ENCODE measurements at regions not wholly inside any gene's neighbourhood (a gene's known extent, or its start where the extent isn't known, plus 50 kb on each side); places are given as distances from the start of the nearest gene placed in this dataset.

GRCh38 chr7:101724957-101725356 is 92.5 kb upstream of the CUX1 start:
- no peak overlapping the region for H3K9ac ChIP-seq (ENCODE audit: low read depth, low read length, poor library complexity)
- whole genome bisulfite sequencing, 2 donors (ENCODE audit: extremely low coverage in 2 of 2, insufficient read length in 2 of 2, insufficient replicate concordance in 1 of 2), result no CpG with 5 or more reads among the region's 9 CpGs
- peaks cover 0 to 8% (median 0%) of the 10 kb centered on the region in 3 experiments for H3K27me3 ChIP-seq (ENCODE audit: control insufficient read depth in 3 of 3, insufficient read depth in 3 of 3, low read depth in 1 of 3, low read length in 3 of 3)

GRCh38 chr7:101725921-101726320 is 91.5 kb upstream of the CUX1 start:
- H3K4me2 ChIP-seq (ENCODE audit: insufficient read depth, low read length, poor library complexity, severe bottlenecking), result no peak overlapping the region
- H3K4ac ChIP-seq (ENCODE audit: low read length), result no peak overlapping the region
- H4K8ac ChIP-seq (ENCODE audit: low read depth, low read length), result no peak overlapping the region
- no peak overlapping the region for H3K9ac ChIP-seq (ENCODE audit: low read depth, low read length, poor library complexity)
- H3K79me1 ChIP-seq (ENCODE audit: low read depth, low read length), result no peaks in the 10 kb centered on the region
- H3K23ac ChIP-seq (ENCODE audit: low read depth, low read length, poor library complexity), result no peak overlapping the region
- no peak for DNase-seq (ENCODE audit: low spot score)
- H2BK12ac ChIP-seq (ENCODE audit: low read length), result no peak overlapping the region
- peak overlapping the region; percentile 91 for H2AK5ac ChIP-seq (ENCODE audit: low read depth, low read length)
- no peak overlapping the region for H3K27ac ChIP-seq (replicated peaks; ENCODE audit: low read length)
- no peak overlapping the region for H3K4me3 ChIP-seq (ENCODE audit: low read length in 2 of 2)
- H2BK15ac ChIP-seq (ENCODE audit: low read length), result peak overlapping the region; percentile 69
- H3K27me3 ChIP-seq (ENCODE audit: control insufficient read depth in 3 of 3, insufficient read depth in 3 of 3, low read depth in 1 of 3, low read length in 3 of 3), result peaks cover 0 to 8% (median 0%) of the 10 kb centered on the region in 3 experiments
- peak overlapping the region; percentile 41 for H2BK120ac ChIP-seq (ENCODE audit: low read depth, low read length)
- no peak overlapping the region for H3K18ac ChIP-seq (ENCODE audit: low read length)
- H3K4me1 ChIP-seq (ENCODE audit: control insufficient read depth in 2 of 2, insufficient read depth in 1 of 2, low read depth in 1 of 2, low read length in 2 of 2), result peaks cover 0 to 4% of the 10 kb centered on the region in 2 donors
- no peak overlapping the region for H4K91ac ChIP-seq (ENCODE audit: low read depth, low read length, poor library complexity)
- WGBS, 2 donors (ENCODE audit: extremely low coverage in 2 of 2, insufficient read length in 2 of 2, insufficient replicate concordance in 1 of 2), result no CpG with 5 or more reads among the region's 7 CpGs
- H3K9me3 ChIP-seq (replicated peaks in 1 of 2; ENCODE audit: control insufficient read depth in 2 of 2, insufficient read depth in 1 of 2, low read depth in 1 of 2, low read length in 2 of 2), result peaks cover 0 to 6% of the 10 kb centered on the region in 2 donors
- H3K36me3 ChIP-seq (replicated peaks in 1 of 2; ENCODE audit: control insufficient read depth in 2 of 2, insufficient read depth in 2 of 2, low read length in 2 of 2), result no peaks in the 10 kb centered on the region
- no peak overlapping the region for H2BK5ac ChIP-seq (ENCODE audit: low read length)
- H3K14ac ChIP-seq (ENCODE audit: low read length), result no peak overlapping the region
- H2AFZ ChIP-seq (ENCODE audit: low read length), result no peak overlapping the region

More at GRCh38 chr7:101724957-101725356, 92.5 kb upstream of the CUX1 start:
- no peak overlapping the region for H3K14ac ChIP-seq (ENCODE audit: low read length)
- H3K9me3 ChIP-seq (replicated peaks in 1 of 2; ENCODE audit: control insufficient read depth in 2 of 2, insufficient read depth in 1 of 2, low read depth in 1 of 2, low read length in 2 of 2), result peaks cover 0 to 6% of the 10 kb centered on the region in 2 donors
- peak overlapping the region; percentile 74 for H2AK5ac ChIP-seq (ENCODE audit: low read depth, low read length)
- no peaks in the 10 kb centered on the region for H3K79me1 ChIP-seq (ENCODE audit: low read depth, low read length)
- peaks cover 0 to 4% of the 10 kb centered on the region in 2 donors for H3K4me1 ChIP-seq (ENCODE audit: control insufficient read depth in 2 of 2, insufficient read depth in 1 of 2, low read depth in 1 of 2, low read length in 2 of 2)
- no peak for DNase-seq (ENCODE audit: low spot score)
- no peak overlapping the region for H3K27ac ChIP-seq (replicated peaks; ENCODE audit: low read length)
- H3K4me3 ChIP-seq (ENCODE audit: low read length in 2 of 2), result no peak overlapping the region
- H3K23ac ChIP-seq (ENCODE audit: low read depth, low read length, poor library complexity), result no peak overlapping the region
- no peak overlapping the region for H3K4me2 ChIP-seq (ENCODE audit: insufficient read depth, low read length, poor library complexity, severe bottlenecking)
- H3K18ac ChIP-seq (ENCODE audit: low read length), result peak overlapping the region; percentile 64
- peak overlapping the region; percentile 53 for H2BK5ac ChIP-seq (ENCODE audit: low read length)
- H3K4ac ChIP-seq (ENCODE audit: low read length), result no peak overlapping the region
- no peaks in the 10 kb centered on the region for H3K36me3 ChIP-seq (replicated peaks in 1 of 2; ENCODE audit: control insufficient read depth in 2 of 2, insufficient read depth in 2 of 2, low read length in 2 of 2)
- H4K8ac ChIP-seq (ENCODE audit: low read depth, low read length), result peak overlapping the region; percentile 82
- H4K91ac ChIP-seq (ENCODE audit: low read depth, low read length, poor library complexity), result no peak overlapping the region
- H2BK12ac ChIP-seq (ENCODE audit: low read length), result peak overlapping the region; percentile 73
- no peak overlapping the region for H2BK120ac ChIP-seq (ENCODE audit: low read depth, low read length)
- no peak overlapping the region for H2AFZ ChIP-seq (ENCODE audit: low read length)
- H2BK15ac ChIP-seq (ENCODE audit: low read length), result no peak overlapping the region

GRCh38 chr7:101727184-101727583 is 90.2 kb upstream of the CUX1 start:
- no peak overlapping the region for H3K27ac ChIP-seq (replicated peaks; ENCODE audit: low read length)
- no peaks in the 10 kb centered on the region for H3K79me1 ChIP-seq (ENCODE audit: low read depth, low read length)

GRCh38 chr7:101728128-101728527 is 89.3 kb upstream of the CUX1 start:
- H3K4me3 ChIP-seq (ENCODE audit: low read length in 2 of 2), result no peak overlapping the region
- no CpG with 5 or more reads among the region's 10 CpGs for WGBS, 2 donors (ENCODE audit: extremely low coverage in 2 of 2, insufficient read length in 2 of 2, insufficient replicate concordance in 1 of 2)
- no peak overlapping the region for H3K4ac ChIP-seq (ENCODE audit: low read length)
- no peak overlapping the region for H2AFZ ChIP-seq (ENCODE audit: low read length)
- H3K79me1 ChIP-seq (ENCODE audit: low read depth, low read length), result no peaks in the 10 kb centered on the region
- H3K23ac ChIP-seq (ENCODE audit: low read depth, low read length, poor library complexity), result no peak overlapping the region
- H2AK5ac ChIP-seq (ENCODE audit: low read depth, low read length), result no peak overlapping the region
- peaks cover 0 to 6% of the 10 kb centered on the region in 2 donors for H3K9me3 ChIP-seq (replicated peaks in 1 of 2; ENCODE audit: control insufficient read depth in 2 of 2, insufficient read depth in 1 of 2, low read depth in 1 of 2, low read length in 2 of 2)
- H2BK120ac ChIP-seq (ENCODE audit: low read depth, low read length), result no peak overlapping the region
- no peak overlapping the region for H3K27ac ChIP-seq (replicated peaks; ENCODE audit: low read length)
- no peak overlapping the region for H4K91ac ChIP-seq (ENCODE audit: low read depth, low read length, poor library complexity)
- H3K14ac ChIP-seq (ENCODE audit: low read length), result no peak overlapping the region
- no peak overlapping the region for H2BK5ac ChIP-seq (ENCODE audit: low read length)
- H2BK12ac ChIP-seq (ENCODE audit: low read length), result no peak overlapping the region
- no peak overlapping the region for H3K4me2 ChIP-seq (ENCODE audit: insufficient read depth, low read length, poor library complexity, severe bottlenecking)
- peak overlapping the region; percentile 11 for H3K18ac ChIP-seq (ENCODE audit: low read length)
- H3K27me3 ChIP-seq (ENCODE audit: control insufficient read depth in 3 of 3, insufficient read depth in 3 of 3, low read depth in 1 of 3, low read length in 3 of 3), result peaks cover 0 to 10% (median 0%) of the 10 kb centered on the region in 3 experiments
- no peak for DNase-seq (ENCODE audit: low spot score)
- H2BK15ac ChIP-seq (ENCODE audit: low read length), result no peak overlapping the region
- H3K9ac ChIP-seq (ENCODE audit: low read depth, low read length, poor library complexity), result peak overlapping the region; percentile 53
- no peaks in the 10 kb centered on the region for H3K36me3 ChIP-seq (replicated peaks in 1 of 2; ENCODE audit: control insufficient read depth in 2 of 2, insufficient read depth in 2 of 2, low read length in 2 of 2)
- H3K4me1 ChIP-seq (ENCODE audit: control insufficient read depth in 2 of 2, insufficient read depth in 1 of 2, low read depth in 1 of 2, low read length in 2 of 2), result peaks cover 0 to 4% of the 10 kb centered on the region in 2 donors
- H4K8ac ChIP-seq (ENCODE audit: low read depth, low read length), result no peak overlapping the region

More at GRCh38 chr7:101727184-101727583, 90.2 kb upstream of the CUX1 start:
- Histone ChIP-seq H3K4me3 (ENCODE audit: low read length in 2 of 2) (no peak overlapping the region), H4K91ac (ENCODE audit: low read depth, low read length, poor library complexity) (no peak overlapping the region), H3K27me3 (ENCODE audit: control insufficient read depth in 3 of 3, insufficient read depth in 3 of 3, low read depth in 1 of 3, low read length in 3 of 3) (peaks cover 0 to 8% (median 0%) of the 10 kb centered on the region in 3 experiments), H2BK5ac (ENCODE audit: low read length) (peak overlapping the region; percentile 19), H2BK15ac (ENCODE audit: low read length) (no peak overlapping the region), H3K14ac (ENCODE audit: low read length) (no peak overlapping the region), H3K4me1 (ENCODE audit: control insufficient read depth in 2 of 2, insufficient read depth in 1 of 2, low read depth in 1 of 2, low read length in 2 of 2) (peaks cover 0 to 4% of the 10 kb centered on the region in 2 donors), H3K9me3 (replicated peaks in 1 of 2; ENCODE audit: control insufficient read depth in 2 of 2, insufficient read depth in 1 of 2, low read depth in 1 of 2, low read length in 2 of 2) (peaks cover 0 to 6% of the 10 kb centered on the region in 2 donors), H2AK5ac (ENCODE audit: low read depth, low read length) (no peak overlapping the region), H3K9ac (ENCODE audit: low read depth, low read length, poor library complexity) (no peak overlapping the region), H2BK12ac (ENCODE audit: low read length) (no peak overlapping the region), H4K8ac (ENCODE audit: low read depth, low read length) (no peak overlapping the region), H2BK120ac (ENCODE audit: low read depth, low read length) (no peak overlapping the region), H3K18ac (ENCODE audit: low read length) (peak overlapping the region; percentile 72), H2AFZ (ENCODE audit: low read length) (no peak overlapping the region), H3K36me3 (replicated peaks in 1 of 2; ENCODE audit: control insufficient read depth in 2 of 2, insufficient read depth in 2 of 2, low read length in 2 of 2) (no peaks in the 10 kb centered on the region), H3K4ac (ENCODE audit: low read length) (no peak overlapping the region), H3K4me2 (ENCODE audit: insufficient read depth, low read length, poor library complexity, severe bottlenecking) (no peak overlapping the region), H3K23ac (ENCODE audit: low read depth, low read length, poor library complexity) (no peak overlapping the region)
- no peak for DNase-seq (ENCODE audit: low spot score)
- no CpG with 5 or more reads among the region's 6 CpGs for WGBS, 2 donors (ENCODE audit: extremely low coverage in 2 of 2, insufficient read length in 2 of 2, insufficient replicate concordance in 1 of 2)

Data from neuronal stem cell (in vitro differentiated cells).